Activated naive CD8-positive, alpha-beta T cell treated with anti-CD3 and anti-CD28 coated beads, Interleukin-2, amount 50 U/mL, for 24 hours (primary cell): ENCODE measurements at regions not wholly inside any gene's neighbourhood (a gene's known extent, or its start where the extent isn't known, plus 50 kb on each side); places are given as distances from the start of the nearest gene placed in this dataset.

Experiments used
- ATAC-seq: fragments of 150-1000 bp; cut with Tn5 transposase; one replicate; pipeline ENCODE4 v1.10.0; 2021
- DNase-seq: peaks from one replicate; pipeline ENCODE4 v3.0.0; 2021
- H3K27ac Mint-ChIP-seq: one replicate; pipeline ENCODE4 v1.8.0; 2021; ENCODE audit warnings: mild to moderate bottlenecking, mixed read lengths
- H3K27me3 Mint-ChIP-seq: one replicate; pipeline ENCODE4 v1.8.0; 2021; ENCODE audit warnings: mixed read lengths
- H3K36me3 Mint-ChIP-seq: one replicate; pipeline ENCODE4 v1.8.0; 2021; ENCODE audit warnings: low read depth, mixed read lengths
- H3K4me1 Mint-ChIP-seq: one replicate; pipeline ENCODE4 v1.8.0; 2021; ENCODE audit warnings: mixed read lengths
- H3K4me3 Mint-ChIP-seq: one replicate; pipeline ENCODE4 v1.8.0; 2021; ENCODE audit warnings: mild to moderate bottlenecking, moderate library complexity, mixed read lengths
- H3K9me3 Mint-ChIP-seq: one replicate; pipeline ENCODE4 v1.8.0; 2021; ENCODE audit warnings: mixed read lengths

GRCh38 chr20:5433352-5433751, 116.6 kb upstream of the PROKR2 start:
- Mint-ChIP-seq H3K4me3 (no peak overlapping the region), H3K4me1 (no peaks in the 10 kb centered on the region), H3K36me3 (no peaks in the 10 kb centered on the region), H3K27me3 (peaks cover 24% of the 10 kb centered on the region), H3K27ac (no peak overlapping the region), H3K9me3 (peaks cover 4% of the 10 kb centered on the region)
- no peak for DNase-seq
- no peak for ATAC-seq

DNA sequence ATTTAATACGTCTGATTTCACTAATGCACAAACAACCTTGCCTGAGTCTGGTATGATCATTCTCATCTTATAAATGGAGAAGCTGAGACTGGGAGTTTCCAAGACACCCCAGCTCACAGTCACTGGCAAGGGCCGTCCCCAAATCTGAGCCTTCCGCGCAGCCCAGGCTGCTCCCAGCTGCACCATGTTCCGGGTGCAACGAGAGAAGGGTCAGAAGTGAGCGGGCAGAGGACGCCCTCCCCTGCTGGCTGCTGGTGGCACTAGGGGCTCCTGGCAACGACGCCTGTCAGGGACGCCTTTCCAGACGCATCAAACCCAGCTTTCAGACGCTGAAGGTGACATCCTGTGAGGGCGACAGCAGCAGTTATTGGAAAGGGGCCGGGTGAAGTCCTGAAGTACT, 115.3 kb upstream of the PROKR2 start:
- H3K27me3 Mint-ChIP-seq: peaks cover 24% of the 10 kb centered on the region

GRCh38 chr20:5430670-5431069, 113.9 kb upstream of the PROKR2 start:
- no peaks in the 10 kb centered on the region for H3K4me1 Mint-ChIP-seq

More for the DNA sequence above, 115.3 kb upstream of the PROKR2 start:
- Mint-ChIP-seq H3K4me1 (no peaks in the 10 kb centered on the region), H3K36me3 (no peaks in the 10 kb centered on the region), H3K9me3 (peaks cover 3% of the 10 kb centered on the region), H3K4me3 (no peak overlapping the region), H3K27ac (no peak overlapping the region)
- no peak for DNase-seq
- ATAC-seq: no peak

GRCh38 chr20:5426026-5426425, 109.3 kb upstream of the PROKR2 start:
- Mint-ChIP-seq H3K27me3 (peaks cover 31% of the 10 kb centered on the region), H3K4me1 (no peaks in the 10 kb centered on the region), H3K27ac (no peak overlapping the region), H3K36me3 (no peaks in the 10 kb centered on the region), H3K9me3 (peaks cover 6% of the 10 kb centered on the region), H3K4me3 (no peak overlapping the region)
- no peak for DNase-seq
- no peak for ATAC-seq

More at GRCh38 chr20:5430670-5431069, 113.9 kb upstream of the PROKR2 start:
- Mint-ChIP-seq H3K27me3 (peaks cover 21% of the 10 kb centered on the region), H3K36me3 (no peaks in the 10 kb centered on the region), H3K27ac (no peak overlapping the region), H3K9me3 (no peaks in the 10 kb centered on the region), H3K4me3 (no peak overlapping the region)
- ATAC-seq (no peak), DNase-seq (no peak)

DNA sequence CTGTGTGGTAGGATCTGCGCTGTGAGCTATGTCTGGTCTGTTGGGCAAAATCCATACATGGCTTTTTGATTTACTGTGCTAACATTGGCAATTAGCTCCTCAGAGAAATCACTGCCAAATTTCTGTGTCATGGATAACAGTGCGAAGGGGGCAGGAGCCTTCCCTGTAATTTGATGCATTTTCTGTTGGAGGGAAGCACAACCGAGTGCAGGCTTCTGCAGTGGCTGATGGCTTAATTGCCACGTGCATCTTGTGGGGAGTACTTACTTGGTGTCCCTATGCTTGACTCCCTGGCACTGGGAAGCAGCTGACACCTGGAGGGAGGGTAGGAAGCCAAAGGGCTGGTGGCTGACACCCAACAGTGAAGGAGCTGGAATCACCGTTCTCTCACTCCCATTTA, 99.3 kb upstream of the PROKR2 start:
- ATAC-seq: no peak
- no peak overlapping the region for H3K4me3 Mint-ChIP-seq
- peaks cover 3% of the 10 kb centered on the region for H3K9me3 Mint-ChIP-seq
- no peak for DNase-seq
- H3K4me1 Mint-ChIP-seq: no peaks in the 10 kb centered on the region
- H3K27ac Mint-ChIP-seq: no peak overlapping the region
- H3K27me3 Mint-ChIP-seq: peaks cover 13% of the 10 kb centered on the region
- H3K36me3 Mint-ChIP-seq: no peaks in the 10 kb centered on the region

DNA sequence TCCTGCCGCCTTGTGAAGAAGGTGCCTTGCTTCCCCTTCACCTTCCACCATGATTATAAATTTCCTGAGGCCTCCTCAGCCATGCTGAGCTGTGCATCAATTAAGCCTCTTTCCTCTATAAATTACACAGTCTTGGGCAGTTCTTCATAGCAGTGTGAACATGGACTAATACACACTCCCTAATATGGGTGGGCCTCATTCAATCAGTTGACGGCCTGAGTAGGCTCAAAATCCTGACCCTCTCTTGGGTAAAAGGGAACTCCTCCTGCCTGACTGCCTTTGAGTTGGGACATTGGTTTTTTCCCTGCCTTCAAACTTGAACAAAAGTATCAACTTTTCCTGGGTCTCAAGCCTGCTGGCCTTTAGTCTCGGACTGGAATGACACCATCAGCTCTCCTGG, 96.6 kb upstream of the PROKR2 start:
- ATAC-seq (no peak), DNase-seq (no peak)
- H3K9me3 Mint-ChIP-seq: peaks cover 3% of the 10 kb centered on the region
- no peak overlapping the region for H3K4me3 Mint-ChIP-seq
- no peak overlapping the region for H3K27ac Mint-ChIP-seq
- H3K27me3 Mint-ChIP-seq: peaks cover 5% of the 10 kb centered on the region
- H3K4me1 Mint-ChIP-seq: no peaks in the 10 kb centered on the region
- H3K36me3 Mint-ChIP-seq: no peaks in the 10 kb centered on the region

DNA sequence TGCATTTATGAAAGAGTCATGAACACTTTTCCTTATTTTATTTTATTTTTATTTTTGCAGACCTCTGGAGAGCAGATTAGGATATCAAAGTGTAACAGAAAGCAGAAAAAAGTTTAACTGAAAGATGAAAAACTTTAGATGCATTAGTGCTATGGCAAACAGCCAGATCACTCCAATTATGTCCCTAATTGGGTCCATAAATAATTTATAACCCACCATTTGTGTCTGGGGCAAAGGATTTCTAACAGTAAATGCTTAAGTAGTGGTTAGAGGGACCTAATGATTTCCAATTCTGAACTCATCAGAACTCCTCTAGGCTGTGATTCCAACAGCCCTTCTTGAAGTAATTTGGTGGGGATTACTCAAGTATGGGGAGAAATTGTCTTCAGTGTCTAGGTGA, 93.7 kb upstream of the PROKR2 start:
- no peak overlapping the region for H3K27ac Mint-ChIP-seq
- ATAC-seq (no peak), DNase-seq (no peak)
- H3K4me3 Mint-ChIP-seq: no peak overlapping the region
- peaks cover 14% of the 10 kb centered on the region for H3K27me3 Mint-ChIP-seq
- H3K4me1 Mint-ChIP-seq: peaks cover 6% of the 10 kb centered on the region
- H3K9me3 Mint-ChIP-seq: peaks cover under 1% of the 10 kb centered on the region
- no peaks in the 10 kb centered on the region for H3K36me3 Mint-ChIP-seq

- Mint-ChIP-seq H3K4me1 (peaks cover 6% of the 10 kb centered on the region), H3K27ac (no peak overlapping the region), H3K9me3 (peaks cover 15% of the 10 kb centered on the region), H3K27me3 (peaks cover 13% of the 10 kb centered on the region), H3K36me3 (no peaks in the 10 kb centered on the region), H3K4me3 (no peak overlapping the region)
- no peak for ATAC-seq
- peak; percentile 32 for DNase-seq
These were observed 86.3 kb upstream of the PROKR2 start for GRCh38 chr20:5402903-5403531.

- ATAC-seq: no peak
- no peaks in the 10 kb centered on the region for H3K36me3 Mint-ChIP-seq
- peaks cover 6% of the 10 kb centered on the region for H3K27me3 Mint-ChIP-seq
- no peak overlapping the region for H3K4me3 Mint-ChIP-seq
- H3K4me1 Mint-ChIP-seq: no peaks in the 10 kb centered on the region
- H3K27ac Mint-ChIP-seq: no peak overlapping the region
- H3K9me3 Mint-ChIP-seq: peaks cover 15% of the 10 kb centered on the region
- no peak for DNase-seq
These were observed 84.6 kb upstream of the PROKR2 start for GRCh38 chr20:5401277-5401875.

- Mint-ChIP-seq H3K27ac (no peak overlapping the region), H3K4me1 (no peaks in the 10 kb centered on the region), H3K27me3 (peaks cover 7% of the 10 kb centered on the region), H3K9me3 (peaks cover 12% of the 10 kb centered on the region), H3K4me3 (no peak overlapping the region), H3K36me3 (no peaks in the 10 kb centered on the region)
- ATAC-seq (no peak), DNase-seq (peak; percentile 3)
These were observed 83.5 kb upstream of the PROKR2 start for GRCh38 chr20:5400164-5400762.

DNA sequence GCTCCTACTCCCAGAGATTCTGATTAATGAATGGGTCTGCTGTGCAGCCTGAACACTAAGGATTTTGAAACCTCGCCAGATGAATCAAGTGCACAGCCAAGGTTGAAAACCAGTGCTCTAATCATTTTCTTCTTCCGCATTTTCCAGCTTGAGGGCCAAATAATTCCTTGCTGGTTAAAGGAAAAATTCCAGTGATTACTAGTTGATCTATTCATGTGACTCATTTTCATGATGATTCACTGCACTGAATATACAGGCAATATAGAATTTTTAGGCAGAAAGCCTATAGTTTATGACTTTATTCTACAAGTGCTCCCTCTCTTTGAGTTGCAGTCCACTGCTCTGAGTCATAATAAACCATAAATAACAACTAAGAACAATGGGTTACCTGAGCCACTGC, 80.6 kb upstream of the PROKR2 start:
- Mint-ChIP-seq H3K27ac (no peak overlapping the region), H3K9me3 (peaks cover 3% of the 10 kb centered on the region), H3K36me3 (no peaks in the 10 kb centered on the region), H3K27me3 (peaks cover 4% of the 10 kb centered on the region), H3K4me3 (no peak overlapping the region), H3K4me1 (no peaks in the 10 kb centered on the region)
- no peak for DNase-seq
- no peak for ATAC-seq

DNA sequence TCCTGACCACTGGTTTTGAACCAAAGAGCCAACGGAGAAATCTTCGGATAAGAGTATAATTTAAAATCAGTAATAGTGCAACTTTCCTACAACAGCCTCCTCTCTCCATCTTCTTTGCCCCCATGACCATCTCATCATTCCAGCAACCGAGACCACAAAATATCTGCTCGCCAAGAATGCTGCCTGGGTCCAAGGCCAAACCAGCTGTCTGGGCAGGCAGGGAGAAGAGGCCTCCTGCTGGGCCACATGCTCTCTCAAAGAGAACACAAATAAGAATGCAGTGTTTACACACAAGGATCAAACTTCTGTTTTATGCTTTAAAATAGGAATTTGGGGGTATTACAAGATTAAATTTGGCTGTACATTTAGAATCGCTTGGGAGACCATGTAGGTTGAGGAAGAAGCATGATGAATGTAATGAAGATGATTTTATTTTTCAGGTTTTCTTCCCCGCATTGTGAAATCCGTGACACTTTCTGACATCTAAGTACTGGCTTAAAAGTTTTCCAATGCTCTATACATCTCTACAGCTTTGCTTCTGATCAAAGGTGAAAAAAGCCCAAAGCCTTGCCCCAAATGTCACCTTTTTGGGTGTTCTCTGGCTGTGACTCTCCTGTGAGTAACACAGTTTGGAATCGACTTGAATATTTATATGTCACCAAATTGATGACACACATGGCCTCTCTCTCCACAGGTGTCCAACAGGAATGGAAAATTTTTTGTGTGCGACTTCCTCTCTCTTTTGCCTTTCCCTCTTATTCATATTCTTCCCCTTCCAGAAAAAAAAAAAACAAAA, 79.4 kb upstream of the PROKR2 start:
- Mint-ChIP-seq H3K4me1 (no peaks in the 10 kb centered on the region), H3K9me3 (peaks cover 3% of the 10 kb centered on the region), H3K4me3 (no peak overlapping the region), H3K27ac (no peak overlapping the region), H3K36me3 (no peaks in the 10 kb centered on the region), H3K27me3 (peaks cover 9% of the 10 kb centered on the region)
- ATAC-seq (peak; percentile 63), DNase-seq (no peak)

GRCh38 chr20:5393218-5393870, 76.6 kb upstream of the PROKR2 start:
- H3K27ac Mint-ChIP-seq: no peak overlapping the region
- H3K27me3 Mint-ChIP-seq: peaks cover 21% of the 10 kb centered on the region
- no peaks in the 10 kb centered on the region for H3K36me3 Mint-ChIP-seq
- no peak for DNase-seq
- H3K4me3 Mint-ChIP-seq: no peak overlapping the region
- ATAC-seq: no peak
- H3K9me3 Mint-ChIP-seq: peaks cover 3% of the 10 kb centered on the region
- H3K4me1 Mint-ChIP-seq: no peaks in the 10 kb centered on the region

DNA sequence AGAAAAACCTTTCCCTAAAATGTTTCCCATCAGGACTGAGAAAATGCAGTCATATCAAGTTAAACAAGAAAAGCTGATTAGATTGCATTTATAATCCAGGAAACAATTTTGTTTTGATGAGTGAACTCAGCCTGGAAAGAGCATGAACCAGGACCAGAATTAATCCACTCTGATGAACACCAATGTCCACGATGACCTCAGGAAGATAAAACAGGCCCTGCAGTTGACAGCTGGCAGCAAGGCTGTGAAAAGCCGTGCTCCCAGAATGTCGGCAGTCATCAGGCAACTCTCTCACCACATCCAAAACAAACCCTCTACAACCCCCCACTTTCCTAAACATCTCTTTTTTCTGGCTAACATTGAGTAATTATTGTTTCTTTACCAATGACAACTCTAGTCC, 74.0 kb upstream of the PROKR2 start:
- Mint-ChIP-seq H3K27ac (no peak overlapping the region), H3K4me1 (no peaks in the 10 kb centered on the region), H3K9me3 (peaks cover 3% of the 10 kb centered on the region), H3K27me3 (peaks cover 36% of the 10 kb centered on the region), H3K4me3 (no peak overlapping the region), H3K36me3 (no peaks in the 10 kb centered on the region)
- DNase-seq (no peak), ATAC-seq (no peak)
